ENCODE measurements at regions not wholly inside any gene's neighbourhood (a gene's known extent, or its start where the extent isn't known, plus 50 kb on each side); places are given as distances from the start of the nearest gene placed in this dataset.
"Not testable (repeated sequence)": the region's sequence is repeated elsewhere in the genome, so short reads cannot be mapped to it uniquely, and the experiment has no call there.

DNA sequence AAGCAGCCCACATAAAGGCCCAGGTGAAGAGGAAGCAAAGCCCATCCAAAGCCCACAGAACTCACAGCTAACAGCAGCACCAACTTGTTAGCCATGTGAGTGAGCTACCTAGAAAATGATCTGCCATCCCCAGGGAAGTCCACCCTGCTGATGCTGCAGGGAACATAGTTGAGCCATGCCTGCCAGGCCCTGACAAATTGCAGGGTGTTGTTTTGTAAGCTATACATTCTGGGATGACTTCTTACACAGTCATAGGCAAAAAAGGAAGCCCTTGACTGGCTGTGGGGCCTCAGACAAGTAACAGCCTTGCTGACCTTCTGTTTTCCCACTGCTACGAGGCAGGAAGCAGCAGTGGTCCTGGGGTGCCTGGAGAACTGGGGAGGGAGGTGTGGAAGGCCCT is 262.7 kb downstream of the MATN1 start:
- intact Hi-C loops (cut with DNase I) = no loop called here
- DNase-seq = peak in 3 of 42 donors; percentile 3 to 13 (median 5)

DNA sequence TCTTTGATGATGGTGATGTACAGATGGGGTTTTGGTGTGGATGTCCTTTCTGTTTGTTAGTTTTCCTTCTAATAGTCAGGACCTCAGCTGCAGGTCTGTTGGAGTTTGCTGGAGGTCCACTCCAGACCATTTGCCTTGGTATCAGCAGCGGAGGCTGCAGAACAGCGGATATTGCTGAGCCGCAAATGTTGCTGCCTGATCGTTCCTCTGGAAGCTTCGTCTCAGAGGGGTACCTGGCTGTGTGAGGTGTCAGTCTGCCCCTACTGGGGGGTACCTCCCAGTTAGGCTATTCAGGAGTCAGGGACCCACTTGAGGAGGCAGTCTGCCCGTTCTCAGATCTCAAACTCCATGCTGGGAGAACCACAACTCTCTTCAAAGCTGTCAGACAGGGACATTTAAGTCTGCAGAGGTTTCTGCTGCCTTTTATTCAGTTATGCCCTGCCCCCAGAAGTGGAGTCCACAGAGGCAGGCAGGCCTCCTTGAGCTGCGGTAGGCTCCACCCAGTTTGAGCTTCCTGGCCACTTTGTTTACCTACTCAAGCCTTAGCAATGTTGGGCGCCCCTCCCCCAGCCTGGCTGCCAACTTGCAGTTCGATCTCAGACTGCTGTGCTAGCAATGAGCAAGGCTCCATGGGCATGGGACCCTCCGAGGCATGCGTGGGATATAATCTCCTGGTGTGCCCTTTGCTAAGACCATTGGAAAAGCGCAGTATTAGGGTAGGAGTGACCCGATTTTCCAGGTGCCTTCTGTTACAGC is 264.5 kb downstream of the MATN1 start:
- DNase-seq = peak in 1 of 42 donors; percentile 10
- intact Hi-C loops (cut with DNase I) = not testable (repeated sequence)

DNA sequence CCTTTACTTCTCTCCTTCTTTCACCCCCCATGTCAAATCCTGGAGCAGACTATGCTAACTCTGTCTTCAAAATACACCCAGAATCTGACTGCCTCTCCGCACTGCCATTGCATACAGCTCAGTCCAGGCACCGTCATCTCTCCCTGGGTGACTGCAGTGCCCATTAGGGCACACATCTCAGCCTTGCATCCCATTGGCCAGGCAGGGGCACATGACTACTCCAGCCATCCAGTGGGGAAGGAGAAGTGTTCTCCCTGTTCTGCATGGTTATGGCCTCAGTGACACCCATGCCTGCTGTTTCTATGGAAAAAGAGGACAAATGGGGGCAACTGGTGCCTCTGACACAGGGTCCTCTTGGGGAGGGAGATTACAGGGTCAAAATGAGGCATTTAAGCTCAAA is 270.5 kb downstream of the MATN1 start:
- intact Hi-C loops (cut with DNase I) = no loop called here
- peak in 2 of 42 donors; percentile 14 to 24 for DNase-seq

DNA sequence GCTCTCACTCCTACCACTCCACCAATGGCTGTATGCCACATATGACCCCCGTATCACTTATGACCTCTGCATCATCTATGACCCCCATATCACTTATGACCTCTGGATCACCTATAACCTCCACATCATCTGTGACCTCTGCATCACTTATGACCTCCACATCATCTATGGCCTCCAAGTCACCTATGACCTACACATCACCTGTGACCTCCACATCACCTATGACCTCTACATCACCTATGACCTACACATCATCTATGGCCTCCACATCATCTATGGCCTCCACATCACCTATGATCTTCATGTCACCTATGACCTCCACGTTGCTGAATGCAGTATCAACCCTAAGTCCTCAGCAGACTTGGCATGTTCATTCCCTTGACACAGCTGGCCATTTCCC is 271.2 kb downstream of the MATN1 start:
- DNase-seq = no peak

DNA sequence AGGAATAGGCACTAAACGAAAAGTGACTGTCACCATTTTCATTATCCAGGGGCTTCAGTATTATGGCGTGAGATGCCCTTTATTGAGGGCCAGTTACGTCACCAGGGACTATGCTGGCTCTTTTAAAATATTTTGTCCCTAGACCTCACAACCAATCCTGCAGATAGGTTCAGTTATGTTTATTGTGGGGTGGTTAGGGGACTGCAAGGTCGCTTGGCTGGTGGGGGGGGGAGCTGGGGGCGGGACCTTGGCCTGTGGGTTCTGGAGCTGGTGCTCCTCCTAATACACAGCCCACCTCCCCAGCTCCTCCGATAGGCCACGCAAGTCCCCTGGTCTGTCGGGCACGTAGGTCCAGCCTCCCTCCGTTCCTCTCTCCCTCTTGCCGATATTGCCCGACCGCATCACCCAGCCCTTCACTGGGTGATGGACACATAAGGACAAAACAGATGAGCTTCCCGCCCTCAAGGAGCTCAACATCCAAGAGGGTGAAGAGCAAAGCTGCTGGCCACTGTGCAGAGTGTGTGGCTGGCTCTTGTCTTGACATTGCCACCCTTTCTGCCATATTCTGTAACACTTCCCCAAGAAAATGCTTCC is 271.8 kb downstream of the MATN1 start:
- peak in 2 of 42 donors; percentile 2 to 21 for DNase-seq
- intact Hi-C loops (cut with DNase I) = no loop called here

More for the DNA sequence above, 271.2 kb downstream of the MATN1 start:
- intact Hi-C loops (cut with DNase I) = no loop called here

DNA sequence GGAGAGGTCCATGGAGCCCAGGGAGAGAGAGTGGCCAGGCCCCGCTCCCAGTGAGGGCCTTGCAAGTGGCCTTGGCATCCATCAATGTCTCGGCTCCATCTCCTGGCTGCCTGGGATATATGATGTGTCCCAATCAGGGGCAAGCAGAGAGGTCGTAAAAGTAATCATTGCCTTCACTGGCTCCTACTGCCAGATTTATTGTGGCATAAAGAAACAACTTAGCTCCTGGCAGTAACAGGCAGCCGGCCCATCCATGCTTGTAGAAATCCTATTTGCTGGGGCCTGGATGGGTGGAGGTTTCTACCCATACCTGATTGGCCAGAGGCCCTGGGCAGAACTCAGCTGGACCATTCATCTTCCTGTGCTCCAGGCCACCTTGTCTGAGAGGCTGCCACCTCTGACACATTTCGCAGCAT is 272.6 kb downstream of the MATN1 start:
- DNase-seq = peak in 2 of 42 donors; percentile 16 to 17
- intact Hi-C loops (cut with DNase I) = no loop called here

DNA sequence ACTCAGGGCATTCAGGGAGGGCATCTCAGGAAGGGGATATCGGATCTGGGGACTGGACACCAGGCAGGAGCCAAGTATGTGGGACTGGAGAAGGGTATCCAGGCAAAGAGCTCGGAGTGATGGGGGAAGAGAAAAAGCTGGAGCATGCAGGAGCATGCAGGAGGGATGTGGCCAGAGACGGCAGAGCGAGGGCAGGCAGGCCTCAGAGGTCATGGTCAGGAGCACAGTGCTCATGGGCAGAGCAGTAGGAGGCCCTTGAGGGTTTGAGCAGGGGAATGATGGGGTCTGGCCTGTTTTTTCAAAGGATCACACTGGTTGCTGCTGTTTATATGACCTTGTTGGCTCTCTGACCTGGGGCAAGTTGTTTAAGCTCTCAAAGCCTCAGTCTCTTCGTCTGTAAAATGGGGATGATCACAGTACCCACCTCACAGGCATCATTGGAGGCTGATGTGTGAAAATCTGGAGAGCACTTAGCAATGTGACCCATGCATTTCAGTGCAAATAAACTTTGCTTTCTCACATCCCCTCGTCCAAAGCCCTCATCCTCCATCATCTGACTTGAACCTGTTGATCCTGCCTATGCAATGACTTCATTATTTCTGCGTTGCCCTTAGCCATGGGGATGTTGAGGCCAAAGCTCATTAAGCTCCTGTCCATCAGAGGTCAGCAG is 273.1 kb downstream of the MATN1 start:
- intact Hi-C loops (cut with DNase I) = no loop called here
- DNase-seq = peak in 2 of 42 donors; percentile 9 to 10

DNA sequence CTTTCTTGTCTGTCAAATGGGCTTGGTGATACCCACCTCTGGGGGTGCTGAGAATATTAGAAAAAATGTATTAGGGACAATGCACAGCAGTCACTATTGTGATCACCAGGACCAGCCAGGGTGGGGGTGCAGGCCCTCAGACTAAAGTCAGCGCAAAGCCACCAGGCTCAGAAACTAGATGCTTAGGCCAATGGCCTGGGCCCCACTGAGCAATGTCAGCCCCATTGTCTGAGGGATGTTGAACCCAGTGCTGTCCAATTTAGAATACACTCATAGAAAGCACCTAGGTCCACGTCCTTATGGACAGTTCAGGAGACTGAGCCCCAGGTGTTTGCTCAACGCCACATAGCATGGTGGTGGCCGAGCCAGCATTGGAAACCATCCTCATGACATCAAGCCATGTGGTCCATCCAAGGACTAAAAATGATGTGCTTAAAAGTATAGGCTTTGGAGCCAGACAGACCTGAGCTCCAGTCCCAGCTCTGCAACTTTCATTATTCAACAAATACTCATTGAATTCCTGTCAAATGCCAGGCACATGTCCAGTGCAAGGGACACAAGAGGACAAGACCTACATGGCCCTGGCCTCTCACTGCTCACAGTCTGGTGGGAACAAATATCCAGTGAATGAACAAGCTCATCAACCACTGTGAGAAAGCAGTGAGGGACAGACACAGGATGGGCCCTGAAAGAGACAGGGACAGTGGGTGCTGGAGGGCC is 273.8 kb downstream of the MATN1 start:
- intact Hi-C loops (cut with DNase I) = no loop called here
- DNase-seq = peak in 1 of 42 donors; percentile 22

DNA sequence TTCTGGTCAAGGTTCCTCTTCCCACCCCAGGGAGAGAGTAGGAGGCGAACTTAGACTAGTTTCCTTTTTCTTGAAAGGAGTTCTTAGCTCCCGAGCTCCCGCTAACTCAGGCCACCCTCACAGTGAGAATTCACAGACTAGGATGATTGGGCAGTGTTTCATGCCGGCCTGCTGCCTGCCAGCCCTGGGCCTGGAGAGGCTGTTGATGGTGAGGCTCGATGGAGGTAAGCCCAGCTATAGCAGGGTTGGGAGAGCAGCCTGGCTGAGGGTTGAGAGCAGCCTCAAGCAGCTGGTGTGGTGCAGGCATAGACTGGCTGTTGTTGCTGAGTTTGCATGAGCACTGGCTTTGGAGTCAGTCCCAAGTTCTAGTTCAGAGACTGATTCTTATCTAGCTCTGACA is 274.4 kb downstream of the MATN1 start:
- intact Hi-C loops (cut with DNase I) = no loop called here

DNA sequence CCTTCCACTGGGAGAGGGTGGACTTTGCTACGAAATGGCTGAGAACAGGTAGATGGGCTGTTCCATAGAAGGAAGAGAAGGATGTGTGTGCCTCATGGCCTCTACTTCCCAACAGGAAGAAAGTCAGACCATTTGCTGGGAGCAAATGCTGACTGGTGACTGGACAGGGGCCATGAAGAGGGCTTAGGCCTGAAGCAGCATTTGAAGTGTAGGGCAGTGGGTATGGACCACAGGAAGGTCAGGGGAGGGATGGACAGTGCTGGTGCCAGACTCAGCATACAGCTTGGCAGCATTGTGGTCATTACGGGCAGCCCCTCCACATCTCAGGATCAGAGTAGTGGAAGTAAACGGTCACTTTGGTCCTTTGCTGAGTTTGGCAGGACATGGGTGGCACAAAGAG is 275.7 kb downstream of the MATN1 start:
- DNase-seq = peak in 1 of 42 donors; percentile 18
- intact Hi-C loops (cut with DNase I) = no loop called here

More for the DNA sequence above, 274.4 kb downstream of the MATN1 start:
- peak in 1 of 42 donors; percentile 22 for DNase-seq

DNA sequence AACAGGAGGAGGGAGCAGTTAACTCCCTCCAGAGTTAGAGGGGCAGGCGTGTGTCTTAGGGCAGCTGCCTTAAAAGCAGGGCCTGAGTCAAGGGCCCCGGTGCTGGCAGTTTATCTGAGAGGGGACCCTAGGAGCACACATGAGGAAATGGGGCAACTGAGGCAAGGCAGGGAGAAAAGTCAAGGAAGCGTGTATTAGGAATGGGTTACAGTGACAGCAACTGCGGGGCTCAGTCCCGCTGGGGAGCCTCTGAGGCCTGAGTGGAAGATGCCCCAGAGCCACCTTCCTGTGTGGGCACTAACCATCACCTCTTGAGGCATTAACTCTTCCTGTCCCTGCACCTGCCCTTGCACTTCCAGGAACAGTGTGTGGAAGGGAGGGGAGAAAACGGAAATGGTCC is 276.3 kb downstream of the MATN1 start:
- peak in 1 of 42 donors; percentile 18 for DNase-seq

DNA sequence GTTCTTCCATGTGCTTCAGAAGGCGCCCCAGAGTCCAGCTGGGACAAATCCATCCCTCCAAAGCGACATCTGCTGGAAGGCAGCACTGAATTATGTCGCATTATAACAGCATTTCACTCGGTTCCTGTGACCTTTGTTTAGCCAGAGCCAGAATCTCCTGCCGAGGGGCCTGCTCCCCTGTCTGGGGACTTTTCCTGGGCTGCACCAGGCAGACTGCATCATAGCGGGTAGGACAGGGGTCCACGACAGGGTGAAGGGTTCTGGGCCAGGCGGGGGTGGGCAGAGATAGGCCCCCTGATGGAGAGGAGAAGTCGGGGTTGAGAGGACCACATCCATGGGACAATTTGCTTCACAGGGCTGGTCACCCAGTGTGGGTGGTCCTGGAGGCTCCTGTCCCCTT is 276.9 kb downstream of the MATN1 start:
- DNase-seq = peak in 1 of 42 donors; percentile 20
- intact Hi-C loops (cut with DNase I) = no loop called here

More for the DNA sequence above, 276.3 kb downstream of the MATN1 start:
- intact Hi-C loops (cut with DNase I) = no loop called here

DNA sequence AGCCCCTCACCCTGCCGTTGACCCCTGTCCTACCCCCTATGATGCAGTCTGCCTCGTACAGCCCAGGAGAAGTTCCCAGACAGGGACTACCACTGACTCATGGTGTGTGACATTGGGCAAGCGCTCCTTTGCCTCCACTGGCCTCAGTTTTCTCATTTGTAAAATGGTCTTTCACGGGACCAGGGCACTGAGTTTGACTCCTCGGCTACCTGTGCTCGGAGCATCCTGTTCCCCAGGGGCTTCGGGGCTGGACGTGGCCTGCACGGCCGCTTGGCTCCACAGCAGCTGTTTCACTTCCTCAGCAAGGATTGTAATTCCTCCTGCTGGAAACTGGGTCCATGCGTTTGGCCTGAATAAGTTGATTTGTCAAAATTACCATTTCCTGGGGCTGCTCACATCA is 277.3 kb downstream of the MATN1 start:
- intact Hi-C loops (cut with DNase I) = no loop called here
- peak in 1 of 42 donors; percentile 37 for DNase-seq

DNA sequence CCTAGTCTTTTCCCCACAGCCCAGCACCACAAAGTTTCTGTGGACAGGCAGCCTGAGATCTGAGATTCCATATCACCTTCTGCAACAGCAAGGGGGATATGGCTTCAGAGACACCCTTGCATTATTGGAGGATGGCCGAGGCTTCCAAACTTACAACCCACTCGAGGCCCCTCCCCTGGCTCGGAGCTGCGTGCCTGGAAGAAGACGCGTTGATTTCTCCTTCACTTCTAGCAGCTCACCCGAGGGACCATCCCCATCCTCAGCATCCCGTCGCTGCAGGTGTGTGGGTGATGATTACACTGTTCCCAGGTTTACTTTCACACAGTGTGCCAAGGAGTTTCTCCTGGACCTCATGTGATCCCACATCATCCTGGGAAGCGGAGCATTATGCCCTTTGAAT is 277.9 kb downstream of the MATN1 start:
- peak in 1 of 42 donors; percentile 10 for DNase-seq
- intact Hi-C loops (cut with DNase I) = no loop called here

DNA sequence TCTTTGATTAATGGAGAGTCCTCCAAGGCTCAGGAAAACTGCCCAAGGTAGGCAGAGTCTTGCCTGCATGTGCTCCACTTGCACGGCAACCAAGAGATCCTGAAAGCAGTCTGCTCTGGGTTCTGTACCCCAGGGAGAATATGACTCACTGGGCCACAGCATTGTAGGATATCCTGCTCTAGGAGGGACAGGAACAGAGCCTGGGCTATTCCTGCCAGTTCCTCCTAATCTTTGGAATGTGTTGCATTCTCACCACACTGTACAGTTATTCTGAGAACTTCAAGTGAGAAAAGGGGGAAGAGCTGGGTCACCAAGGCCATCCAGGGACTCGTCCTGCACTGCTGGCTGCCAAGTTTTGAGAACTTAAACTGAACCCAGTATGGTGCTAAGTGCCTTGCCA is 278.5 kb downstream of the MATN1 start:
- DNase-seq = peak in 1 of 42 donors; percentile 33

DNA sequence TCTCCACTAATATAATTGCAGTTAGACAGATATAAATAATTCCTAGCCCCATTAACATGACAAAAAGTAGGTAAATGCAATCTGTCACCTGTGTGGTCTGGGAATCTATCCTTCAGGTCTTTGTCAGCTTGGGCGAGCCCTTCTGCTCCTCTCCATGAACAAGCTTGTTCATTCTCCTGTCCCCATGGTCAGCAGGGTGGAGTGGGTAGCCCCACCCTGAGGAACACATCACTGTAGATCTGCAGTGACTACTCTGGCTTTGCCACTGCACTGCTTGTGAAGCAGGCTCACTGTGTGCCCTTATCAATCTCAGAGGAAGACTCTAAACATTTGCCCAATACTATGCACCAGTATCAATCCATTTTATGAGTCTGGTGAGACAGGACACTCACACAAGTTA is 279.0 kb downstream of the MATN1 start:
- DNase-seq = no peak
- intact Hi-C loops (cut with DNase I) = no loop called here

More for the DNA sequence above, 278.5 kb downstream of the MATN1 start:
- intact Hi-C loops (cut with DNase I) = no loop called here

DNA sequence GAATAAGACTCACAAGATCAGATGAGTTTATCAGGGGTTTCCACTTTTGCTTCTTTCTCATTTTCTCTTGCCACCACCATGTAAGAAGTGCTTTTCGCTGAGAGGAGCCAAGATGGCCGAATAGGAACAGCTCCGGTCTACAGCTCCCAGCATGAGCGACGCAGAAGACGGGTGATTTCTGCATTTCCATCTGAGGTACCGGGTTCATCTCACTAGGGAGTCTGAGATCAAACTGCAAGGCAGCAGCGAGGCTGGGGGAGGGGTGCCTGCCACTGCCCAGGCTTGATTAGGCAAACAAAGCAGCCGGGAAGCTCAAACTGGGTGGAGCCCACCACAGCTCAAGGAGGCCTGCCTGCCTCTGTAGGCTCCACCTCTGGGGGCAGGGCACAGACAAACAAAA is 285.1 kb downstream of the MATN1 start:
- intact Hi-C loops (cut with DNase I); DNase-seq: not testable (repeated sequence)

DNA sequence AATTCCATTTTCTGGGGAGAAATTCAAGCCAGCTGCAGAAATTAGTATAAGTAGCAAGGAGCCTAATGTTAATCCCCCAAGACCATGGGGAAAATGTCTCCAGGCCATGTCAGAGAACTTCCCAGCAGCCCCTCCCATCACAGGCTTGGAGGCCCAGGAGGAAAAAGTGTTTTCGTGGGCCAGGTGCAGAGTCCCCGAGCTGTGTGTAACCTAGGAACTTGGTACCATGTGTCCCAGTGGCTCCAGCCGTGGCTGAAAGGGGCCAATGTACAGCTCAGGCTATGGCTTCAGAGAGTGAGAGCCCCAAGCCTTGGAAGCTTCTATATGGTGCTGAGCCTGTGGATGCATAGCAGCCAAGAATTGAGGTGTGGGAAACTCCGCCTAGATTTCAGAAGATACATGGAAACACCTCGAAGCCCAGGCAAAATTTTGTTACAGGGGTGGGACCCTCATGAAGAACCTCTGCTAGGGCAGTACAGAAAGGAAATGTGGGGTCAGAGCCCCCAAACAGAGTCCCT is 286.3 kb downstream of the MATN1 start:
- intact Hi-C loops (cut with DNase I) = no loop called here

DNA sequence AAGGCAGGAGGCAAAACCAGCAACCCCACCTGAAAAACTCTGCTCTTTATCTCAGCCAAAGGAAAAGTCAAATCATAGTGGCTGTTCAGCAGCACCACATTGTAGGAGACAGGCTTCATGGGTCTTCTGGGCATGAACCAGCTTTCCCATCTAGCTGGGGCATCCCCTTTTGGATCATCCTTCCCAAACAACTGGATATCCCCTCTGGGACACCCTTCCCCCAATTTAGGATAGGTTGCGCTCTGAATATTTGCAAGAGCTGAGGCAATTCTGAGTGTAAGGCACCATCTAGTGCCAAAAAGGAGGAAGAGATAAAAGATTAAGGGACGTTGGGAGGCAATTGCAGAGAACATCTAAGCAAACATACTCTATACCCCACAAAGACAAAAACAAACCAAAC is 295.8 kb downstream of the MATN1 start:
- peak in 2 of 42 donors; percentile 2 to 13 for DNase-seq
- intact Hi-C loops (cut with DNase I) = no loop called here

More for the DNA sequence above, 286.3 kb downstream of the MATN1 start:
- DNase-seq = no peak

All from head of caudate nucleus (tissue), 42 donors.